ENCODE measurements at regions not wholly inside any gene's neighbourhood (a gene's known extent, or its start where the extent isn't known, plus 50 kb on each side); places are given as distances from the start of the nearest gene placed in this dataset.

- TF ChIP-seq MAX (IDR thresholded peaks at IDR 0.05): no peak
- TF ChIP-seq TCF12 (IDR thresholded peaks at IDR 0.05; ENCODE audit: low read depth): no peak
These were observed 221.1 kb downstream of the NPHP4 start for GRCh38 chr1:5770981-5771765.

- TF ChIP-seq YY1 (IDR thresholded peaks at IDR 0.05; ENCODE audit: low read depth) (no peak), RAD21 (IDR thresholded peaks at IDR 0.05; ENCODE audit: low read depth) (no peak), NFIC (IDR thresholded peaks at IDR 0.05) (no peak), MAX (IDR thresholded peaks at IDR 0.05) (no peak), TEAD4 (IDR thresholded peaks at IDR 0.05) (no peak), CEBPB (IDR thresholded peaks at IDR 0.05) (no peak), EP300 (IDR thresholded peaks at IDR 0.05; ENCODE audit: borderline replicate concordance) (no peak), TAF1 (IDR thresholded peaks at IDR 0.05; ENCODE audit: low read depth) (no peak), CREB1 (IDR thresholded peaks at IDR 0.05; ENCODE audit: low read depth) (no peak), ZBTB7A (IDR thresholded peaks at IDR 0.05; ENCODE audit: low read depth) (no peak), FOXM1 (IDR thresholded peaks at IDR 0.05; ENCODE audit: borderline replicate concordance, low read depth) (no peak), USF1 (IDR thresholded peaks at IDR 0.05) (no peak), TCF12 (IDR thresholded peaks at IDR 0.05; ENCODE audit: low read depth) (no peak)
These were observed 222.5 kb downstream of the NPHP4 start for GRCh38 chr1:5769760-5770159.

GRCh38 chr1:5769146-5769545 lies 223.1 kb downstream of the NPHP4 start:
- no peak for TF ChIP-seq CREB1 (IDR thresholded peaks at IDR 0.05; ENCODE audit: low read depth)
- TF ChIP-seq TAF1 (IDR thresholded peaks at IDR 0.05; ENCODE audit: low read depth): no peak
- no peak for TF ChIP-seq USF1 (IDR thresholded peaks at IDR 0.05)
- TF ChIP-seq RAD21 (IDR thresholded peaks at IDR 0.05; ENCODE audit: low read depth): no peak
- TF ChIP-seq FOXM1 (IDR thresholded peaks at IDR 0.05; ENCODE audit: borderline replicate concordance, low read depth): no peak
- TF ChIP-seq YY1 (IDR thresholded peaks at IDR 0.05; ENCODE audit: low read depth): no peak
- no peak for TF ChIP-seq CEBPB (IDR thresholded peaks at IDR 0.05)

- TF ChIP-seq TAF1 (IDR thresholded peaks at IDR 0.05; ENCODE audit: low read depth) (no peak), USF1 (IDR thresholded peaks at IDR 0.05) (no peak), RAD21 (IDR thresholded peaks at IDR 0.05; ENCODE audit: low read depth) (no peak), YY1 (IDR thresholded peaks at IDR 0.05; ENCODE audit: low read depth) (no peak), TCF12 (IDR thresholded peaks at IDR 0.05; ENCODE audit: low read depth) (no peak), CEBPB (IDR thresholded peaks at IDR 0.05) (no peak), MAX (IDR thresholded peaks at IDR 0.05) (no peak), ZBTB7A (IDR thresholded peaks at IDR 0.05; ENCODE audit: low read depth) (no peak), CREB1 (IDR thresholded peaks at IDR 0.05; ENCODE audit: low read depth) (no peak), EGR1 (IDR thresholded peaks at IDR 0.05) (no peak), REST (IDR thresholded peaks at IDR 0.05; ENCODE audit: low read depth) (no peak), FOXM1 (IDR thresholded peaks at IDR 0.05; ENCODE audit: borderline replicate concordance, low read depth) (no peak), EP300 (IDR thresholded peaks at IDR 0.05; ENCODE audit: borderline replicate concordance) (no peak)
These were observed 224.2 kb downstream of the NPHP4 start for GRCh38 chr1:5768014-5768413.

- TF ChIP-seq CEBPB (IDR thresholded peaks at IDR 0.05): 0 out of 2 replicates have a peak, but pooled peaks have one; percentile 32
- TF ChIP-seq TEAD4 (IDR thresholded peaks at IDR 0.05): peak; percentile 63
- TF ChIP-seq TCF12 (IDR thresholded peaks at IDR 0.05; ENCODE audit: low read depth): peak; percentile 40; the same call in 1 of the 2 replicates
- TF ChIP-seq EP300 (IDR thresholded peaks at IDR 0.05; ENCODE audit: borderline replicate concordance): peak; percentile 45; the same call in 1 of the 2 replicates
- peak; percentile 56 for TF ChIP-seq USF1 (IDR thresholded peaks at IDR 0.05)
These were observed 225.2 kb downstream of the NPHP4 start for GRCh38 chr1:5766996-5767395.

- no peak for TF ChIP-seq USF1 (IDR thresholded peaks at IDR 0.05)
- TF ChIP-seq REST (IDR thresholded peaks at IDR 0.05; ENCODE audit: low read depth): no peak
- TF ChIP-seq CREB1 (IDR thresholded peaks at IDR 0.05; ENCODE audit: low read depth): no peak
- TF ChIP-seq YY1 (IDR thresholded peaks at IDR 0.05; ENCODE audit: low read depth): no peak
- TF ChIP-seq TCF12 (IDR thresholded peaks at IDR 0.05; ENCODE audit: low read depth): no peak
- TF ChIP-seq NFIC (IDR thresholded peaks at IDR 0.05): no peak
- TF ChIP-seq TAF1 (IDR thresholded peaks at IDR 0.05; ENCODE audit: low read depth): no peak
- no peak for TF ChIP-seq EP300 (IDR thresholded peaks at IDR 0.05; ENCODE audit: borderline replicate concordance)
- no peak for TF ChIP-seq FOXM1 (IDR thresholded peaks at IDR 0.05; ENCODE audit: borderline replicate concordance, low read depth)
- TF ChIP-seq ZBTB7A (IDR thresholded peaks at IDR 0.05; ENCODE audit: low read depth): no peak
- no peak for TF ChIP-seq TEAD4 (IDR thresholded peaks at IDR 0.05)
- no peak for TF ChIP-seq RAD21 (IDR thresholded peaks at IDR 0.05; ENCODE audit: low read depth)
- TF ChIP-seq CEBPB (IDR thresholded peaks at IDR 0.05): no peak
- TF ChIP-seq MAX (IDR thresholded peaks at IDR 0.05): no peak
- TF ChIP-seq EGR1 (IDR thresholded peaks at IDR 0.05): no peak
These were observed 226.0 kb downstream of the NPHP4 start for GRCh38 chr1:5765997-5766913.

Measured in Ishikawa (cell line).